ENCODE measurements at regions not wholly inside any gene's neighbourhood (a gene's known extent, or its start where the extent isn't known, plus 50 kb on each side); places are given as distances from the start of the nearest gene placed in this dataset.

DNA sequence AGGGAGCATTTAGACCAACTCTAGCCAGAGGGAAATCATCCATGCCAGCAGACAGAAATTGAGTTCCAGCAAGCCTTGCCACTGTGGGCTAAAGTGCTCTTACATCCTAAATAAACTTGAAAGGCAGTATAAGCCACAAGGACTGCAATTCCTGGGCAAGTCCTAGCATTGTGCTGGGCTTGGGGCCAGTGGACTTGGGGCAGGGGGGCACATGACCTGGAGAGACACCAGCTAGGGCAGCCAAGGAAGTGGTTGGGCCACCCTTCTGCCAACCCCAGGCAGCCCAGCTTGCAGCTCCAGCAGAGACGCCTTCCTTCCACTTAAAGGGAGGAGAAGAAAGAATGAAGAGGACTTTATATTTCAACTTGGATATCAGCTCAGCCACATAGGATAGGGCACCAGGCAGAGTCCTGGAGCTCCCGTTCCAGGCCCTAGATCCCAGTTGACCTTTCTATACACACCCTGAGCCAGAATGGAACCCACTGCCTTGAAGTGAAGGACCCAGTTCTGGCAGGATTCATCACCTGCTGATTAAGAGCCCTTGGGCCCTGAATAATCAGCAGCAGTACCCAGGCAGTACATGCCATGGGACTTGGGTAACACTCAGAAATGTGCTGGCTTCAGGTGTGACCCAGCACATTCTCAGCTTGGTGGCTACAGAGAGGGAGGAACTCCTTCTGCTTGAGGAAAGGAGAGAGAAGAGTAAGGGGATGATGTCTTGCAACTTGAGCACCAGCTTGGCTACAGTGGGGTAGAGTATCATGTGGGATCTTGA lies 153.0 kb downstream of the GNAI1 start:
- no peak overlapping the region for H3K27ac Mint-ChIP-seq
- ATAC-seq (no peak), DNase-seq (ENCODE audit: low spot score in 2 of 2) (no peak)
- H3K9me3 Mint-ChIP-seq = peaks cover 18% of the 10 kb centered on the region
- H3K4me3 Mint-ChIP-seq = no peak overlapping the region
- no peaks in the 10 kb centered on the region for H3K4me1 Mint-ChIP-seq
- no peaks in the 10 kb centered on the region for H3K36me3 Mint-ChIP-seq

DNA sequence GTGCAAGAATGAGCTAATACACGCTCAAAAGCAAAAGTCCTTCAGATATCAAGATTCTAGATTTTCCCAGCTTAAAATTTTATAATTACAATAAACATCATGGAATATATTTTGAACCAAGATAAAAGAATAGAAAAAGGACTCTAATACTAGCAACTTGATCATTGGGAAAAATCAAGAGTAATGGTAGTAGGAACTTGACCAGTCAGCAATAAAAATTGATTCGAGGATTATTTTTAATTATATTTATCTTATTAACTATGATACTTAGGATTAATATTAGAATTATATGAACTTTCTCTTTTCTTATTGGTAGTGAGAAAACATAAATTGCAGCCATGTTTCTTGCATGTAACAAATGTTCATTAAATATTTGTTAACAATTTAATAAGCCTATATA lies 152.0 kb downstream of the GNAI1 start:
- peaks cover 18% of the 10 kb centered on the region for H3K9me3 Mint-ChIP-seq
- H3K4me1 Mint-ChIP-seq = no peaks in the 10 kb centered on the region
- no peak overlapping the region for H3K4me3 Mint-ChIP-seq
- no peak for ATAC-seq
- H3K36me3 Mint-ChIP-seq = no peaks in the 10 kb centered on the region
- DNase-seq (ENCODE audit: low spot score in 2 of 2) = no peak
- no peak overlapping the region for H3K27ac Mint-ChIP-seq

DNA sequence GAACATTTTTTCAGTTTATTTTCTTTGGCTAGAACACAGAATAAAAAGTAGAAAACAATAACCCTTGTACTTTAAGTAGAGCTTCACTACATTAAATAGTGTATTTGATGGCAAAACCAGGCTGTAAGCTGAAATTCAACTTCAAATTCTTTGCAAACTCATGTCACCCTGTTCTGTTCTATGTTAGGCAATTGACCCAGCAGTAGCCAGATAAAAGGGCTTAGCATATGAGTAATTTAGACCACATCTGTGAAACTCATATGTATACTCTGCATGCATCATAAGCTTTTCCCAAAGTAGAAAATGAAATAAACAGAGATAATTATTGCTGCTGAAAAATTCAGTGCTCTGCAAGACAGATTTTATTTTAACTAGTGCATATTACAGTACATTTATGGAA lies 150.2 kb downstream of the GNAI1 start:
- H3K27ac Mint-ChIP-seq = no peak overlapping the region
- ATAC-seq = no peak
- DNase-seq (ENCODE audit: low spot score in 2 of 2) = no peak
- peaks cover 20% of the 10 kb centered on the region for H3K9me3 Mint-ChIP-seq
- no peak overlapping the region for H3K4me3 Mint-ChIP-seq
- H3K36me3 Mint-ChIP-seq = no peaks in the 10 kb centered on the region
- H3K4me1 Mint-ChIP-seq = no peaks in the 10 kb centered on the region

DNA sequence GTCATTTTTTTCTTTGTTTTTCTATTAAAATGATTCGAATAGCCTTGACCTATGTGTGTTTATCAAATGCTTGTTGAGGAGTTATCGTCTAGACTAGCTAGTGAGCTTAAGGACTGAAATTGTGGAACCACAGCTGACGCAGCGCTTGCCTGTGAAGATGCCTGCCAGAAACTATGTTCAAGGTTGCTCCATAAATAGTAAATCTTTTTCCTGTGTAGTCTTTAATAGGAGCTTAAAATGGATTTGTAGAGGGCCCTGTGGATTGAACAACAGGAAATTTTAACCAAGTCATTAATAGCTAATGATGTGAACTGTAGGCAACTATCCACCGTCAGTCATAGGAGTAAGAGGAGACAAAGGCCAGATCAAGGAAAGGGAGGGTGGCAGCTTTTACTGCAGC lies 145.1 kb downstream of the GNAI1 start:
- H3K9me3 Mint-ChIP-seq = peaks cover 18% of the 10 kb centered on the region

DNA sequence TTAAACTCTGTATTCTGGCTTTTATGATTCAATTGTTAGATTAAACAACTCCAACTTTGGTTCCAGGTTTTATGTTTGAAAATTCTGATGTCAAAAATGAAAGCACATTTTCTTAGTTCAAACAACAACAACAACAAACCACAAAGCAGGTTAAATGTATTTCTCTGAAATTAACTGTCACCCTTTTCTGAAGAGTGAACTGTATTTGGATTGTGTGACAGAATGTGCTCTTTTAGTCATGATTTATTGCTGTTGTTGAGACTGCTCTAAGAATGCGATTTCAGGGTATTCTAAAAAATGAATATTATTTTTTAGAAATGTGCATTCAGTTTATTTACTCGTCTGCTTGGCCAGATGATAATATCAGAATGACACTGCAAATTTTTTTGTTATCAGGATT lies 144.1 kb downstream of the GNAI1 start:
- no peak for DNase-seq (ENCODE audit: low spot score in 2 of 2)
- Mint-ChIP-seq H3K36me3 (no peaks in the 10 kb centered on the region), H3K27ac (no peak overlapping the region), H3K4me1 (no peaks in the 10 kb centered on the region), H3K9me3 (peaks cover 18% of the 10 kb centered on the region), H3K4me3 (no peak overlapping the region)
- no peak for ATAC-seq

More for the DNA sequence above, 145.1 kb downstream of the GNAI1 start:
- no peak for ATAC-seq
- no peak overlapping the region for H3K27ac Mint-ChIP-seq
- H3K4me3 Mint-ChIP-seq = no peak overlapping the region
- H3K4me1 Mint-ChIP-seq = no peaks in the 10 kb centered on the region
- H3K36me3 Mint-ChIP-seq = no peaks in the 10 kb centered on the region
- no peak for DNase-seq (ENCODE audit: low spot score in 2 of 2)

DNA sequence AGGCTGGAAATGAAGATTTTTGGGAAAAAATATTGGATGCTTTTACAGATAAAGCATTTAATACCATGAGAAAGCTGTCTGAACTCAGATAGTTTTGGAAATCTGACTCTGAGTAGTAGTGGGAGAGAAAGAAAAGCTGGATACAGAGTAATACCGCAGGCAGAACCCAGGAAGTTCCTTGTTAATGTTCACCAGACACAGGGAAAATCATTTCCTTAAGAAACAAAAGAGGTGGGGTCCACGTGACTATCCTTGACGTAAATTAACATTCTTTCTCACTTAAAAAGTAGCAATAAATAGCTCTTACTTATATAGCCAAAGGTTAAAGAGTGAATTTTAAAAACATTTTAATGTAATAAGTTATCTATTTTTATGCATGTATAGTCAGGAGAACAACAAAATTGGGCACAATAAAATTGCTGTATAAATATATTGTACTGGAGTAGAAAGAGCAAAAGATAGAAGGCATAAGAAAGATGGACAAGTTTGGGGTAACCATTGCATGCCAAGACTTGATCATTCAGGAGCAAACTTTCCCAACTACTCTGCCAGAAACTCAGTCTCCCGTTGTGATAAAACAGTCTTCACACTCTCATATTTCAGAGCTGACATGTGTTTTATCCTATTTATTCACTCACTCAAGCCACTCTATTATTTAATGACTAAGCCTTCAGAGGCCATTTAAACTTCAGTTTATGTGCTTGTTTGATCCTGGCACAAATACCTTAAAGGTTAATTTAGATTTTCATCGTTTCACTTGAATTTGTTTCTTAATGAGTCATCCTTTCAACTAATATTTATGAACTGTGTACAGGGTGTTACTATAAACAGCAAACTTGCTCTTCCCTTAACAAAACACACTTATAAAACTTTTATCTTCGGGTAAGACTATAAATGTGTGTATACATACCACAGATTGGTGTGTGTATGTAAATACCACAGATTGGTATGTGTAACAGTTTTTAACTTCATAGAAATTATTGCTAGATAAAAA lies 143.1 kb downstream of the GNAI1 start:
- Mint-ChIP-seq H3K27ac (no peak overlapping the region), H3K4me1 (no peaks in the 10 kb centered on the region), H3K9me3 (peaks cover 13% of the 10 kb centered on the region), H3K4me3 (no peak overlapping the region), H3K36me3 (no peaks in the 10 kb centered on the region)
- DNase-seq (ENCODE audit: low spot score in 2 of 2) (no peak), ATAC-seq (no peak)
